IPS DF 6.9 (cell line): ENCODE measurements at regions not wholly inside any gene's neighbourhood (a gene's known extent, or its start where the extent isn't known, plus 50 kb on each side); places are given as distances from the start of the nearest gene placed in this dataset.
"Not testable (repeated sequence)": the region's sequence is repeated elsewhere in the genome, so short reads cannot be mapped to it uniquely, and the experiment has no call there.

ENCODE experiments used
- DNase-seq: peaks from one replicate; pipeline ENCODE4 v3.0.0-alpha.2; 2013; ENCODE audit warnings: low read depth, low spot score
- H3K27ac ChIP-seq: one replicate; pipeline ENCODE4 v1.5.1; 2013; ENCODE audit warnings: low read length, control low read depth
- H3K27me3 ChIP-seq: 2 replicates; pipeline ENCODE4 v1.6.1; 2013; ENCODE audit warnings: mild to moderate bottlenecking, low read length; ENCODE audit not compliant: control insufficient read depth, insufficient read depth
- H3K36me3 ChIP-seq: 2 replicates; pipeline ENCODE4 v1.6.1; 2013; ENCODE audit warnings: low read length; ENCODE audit not compliant: control insufficient read depth, insufficient read depth
- H3K4me1 ChIP-seq: 2 replicates; pipeline ENCODE4 v1.6.1; 2013; ENCODE audit warnings: low read length; ENCODE audit not compliant: control insufficient read depth, insufficient read depth
- H3K4me3 ChIP-seq: 2 replicates; pipeline ENCODE4 v1.5.1; 2013; ENCODE audit warnings: mild to moderate bottlenecking, low read length
- H3K9me3 ChIP-seq: 2 replicates; pipeline ENCODE4 v1.6.1; 2013; ENCODE audit warnings: low read length, inconsistent platforms; ENCODE audit not compliant: control insufficient read depth, insufficient read depth
- WGBS: extraction: QIAGEN DNeasy Blood & Tissue Kit; methylation state at CpG from one replicate; pipeline ENCODE4 v1.1.7; 2013; ENCODE audit warnings: mixed read lengths, missing lambda C conversion rate; ENCODE audit not compliant: insufficient read length, insufficient coverage; 5-methylcytosine and 5-hydroxymethylcytosine counted together

DNA sequence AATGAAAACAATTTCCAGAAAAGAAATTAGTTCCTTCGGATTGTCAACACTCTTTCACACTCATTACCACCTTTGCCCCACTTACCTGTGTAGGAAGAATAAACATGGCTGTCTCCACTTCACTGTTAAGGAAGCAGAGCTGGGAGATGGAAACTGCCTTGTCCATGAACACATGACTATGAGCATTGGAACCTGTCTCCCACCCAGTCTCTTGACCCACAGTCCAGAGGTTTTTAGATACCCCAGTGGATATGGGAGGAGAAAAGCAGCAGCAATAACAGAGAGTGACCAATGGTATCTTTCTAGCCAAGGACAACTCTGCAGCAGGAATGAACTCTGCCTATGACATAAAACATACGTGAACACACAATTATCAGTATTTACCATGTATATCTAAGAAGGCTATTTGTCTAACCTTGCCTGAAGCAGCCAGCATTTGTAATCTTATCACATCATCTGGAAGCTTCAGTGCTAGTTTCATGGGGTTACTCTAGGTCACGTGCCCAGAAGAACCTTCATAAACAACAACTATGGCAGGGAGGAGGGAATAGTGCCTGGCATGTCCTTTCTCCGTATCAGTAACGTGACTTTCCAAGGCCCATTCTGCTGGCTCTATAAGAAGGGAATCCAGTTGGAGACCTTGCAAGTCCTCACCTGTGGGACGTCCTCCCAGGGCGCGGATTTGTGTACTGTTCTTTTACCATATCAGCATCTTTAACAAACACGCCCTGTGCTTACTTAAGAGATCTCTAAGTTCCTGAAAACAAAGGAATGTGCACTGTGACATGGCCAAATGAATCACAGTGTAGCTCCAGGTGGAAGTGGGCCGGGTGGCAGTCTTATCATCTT is 221.8 kb upstream of the UBL3 start:
- H3K36me3 ChIP-seq = no peaks in the 10 kb centered on the region
- no peaks in the 10 kb centered on the region for H3K27me3 ChIP-seq
- H3K9me3 ChIP-seq = no peaks in the 10 kb centered on the region
- H3K4me1 ChIP-seq = no peaks in the 10 kb centered on the region
- DNase-seq = no peak
- no peak overlapping the region for H3K27ac ChIP-seq
- no peak overlapping the region for H3K4me3 ChIP-seq
- WGBS = no CpG with 5 or more reads among the region's 10 CpGs

DNA sequence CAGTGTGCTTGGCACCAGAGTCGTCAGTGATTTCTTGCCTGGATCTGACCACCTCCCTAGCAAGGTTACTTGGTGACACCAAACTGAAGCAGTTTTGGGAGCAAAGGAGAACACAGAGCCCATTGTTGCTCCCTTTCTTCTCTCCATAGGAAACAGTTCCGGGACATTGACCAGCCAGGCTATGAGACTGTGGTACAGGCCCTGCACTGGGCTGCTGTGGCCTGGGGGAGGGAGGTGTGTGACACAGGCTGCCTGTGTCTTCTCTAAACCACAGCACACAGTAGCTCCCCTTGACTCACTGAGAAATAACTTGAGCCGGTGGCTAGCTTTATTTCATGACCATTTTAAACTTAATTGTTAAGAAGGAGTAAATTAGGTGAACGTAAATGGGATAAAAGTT is 214.8 kb upstream of the UBL3 start:
- 100% methylated on average over 1 of the region's 4 CpGs for WGBS
- no peak overlapping the region for H3K27ac ChIP-seq
- H3K9me3 ChIP-seq = no peaks in the 10 kb centered on the region
- no peak overlapping the region for H3K4me3 ChIP-seq
- no peak for DNase-seq
- no peaks in the 10 kb centered on the region for H3K27me3 ChIP-seq
- no peaks in the 10 kb centered on the region for H3K36me3 ChIP-seq
- H3K4me1 ChIP-seq = no peaks in the 10 kb centered on the region

DNA sequence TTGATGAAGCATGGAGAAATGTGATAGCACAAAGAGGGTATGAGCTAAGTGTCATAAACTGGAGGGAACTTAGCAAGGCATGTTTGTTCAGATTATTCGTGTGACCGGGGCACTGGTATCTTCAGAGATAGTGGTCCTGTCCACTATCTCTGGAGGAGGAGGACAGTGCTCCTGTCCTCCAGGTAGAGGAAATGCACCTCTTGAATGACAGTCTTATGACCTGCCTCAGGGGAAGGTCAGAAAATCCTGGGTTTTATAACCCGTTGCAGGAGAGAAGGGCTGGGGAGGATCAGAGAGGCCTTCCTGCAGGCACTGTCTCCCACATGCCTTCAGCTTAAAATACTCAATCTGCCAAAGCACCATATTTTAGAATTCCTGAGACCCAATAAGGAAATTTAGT is 213.5 kb upstream of the UBL3 start:
- Histone ChIP-seq H3K36me3 (no peaks in the 10 kb centered on the region), H3K4me3 (no peak overlapping the region), H3K27me3 (no peaks in the 10 kb centered on the region), H3K9me3 (no peaks in the 10 kb centered on the region), H3K27ac (no peak overlapping the region), H3K4me1 (no peaks in the 10 kb centered on the region)
- no peak for DNase-seq
- WGBS = no CpG with 5 or more reads among the region's 3 CpGs

DNA sequence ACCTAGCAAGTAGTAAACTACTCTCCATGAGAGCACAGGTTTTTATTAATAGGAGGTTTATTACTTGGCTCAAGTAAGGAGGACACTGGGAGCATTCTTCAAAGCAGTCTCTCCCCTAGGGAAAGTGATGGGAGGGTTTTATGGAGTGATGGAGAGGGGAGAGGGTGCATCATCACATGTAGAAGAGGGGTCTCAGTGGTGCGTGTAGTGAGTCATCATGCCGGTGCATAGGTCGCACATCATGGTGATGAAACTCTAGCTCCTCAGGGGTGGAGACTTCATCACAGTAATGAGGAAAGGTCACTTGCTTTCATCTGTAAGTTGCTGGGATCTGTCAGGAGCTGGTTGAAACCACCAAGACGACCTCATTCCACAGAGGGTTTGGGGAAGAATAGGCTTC is 210.8 kb upstream of the UBL3 start:
- Histone ChIP-seq H3K4me3 (no peak overlapping the region), H3K36me3 (no peaks in the 10 kb centered on the region), H3K9me3 (no peaks in the 10 kb centered on the region), H3K4me1 (no peaks in the 10 kb centered on the region), H3K27me3 (no peaks in the 10 kb centered on the region), H3K27ac (no peak overlapping the region)
- no CpG with 5 or more reads among the region's 4 CpGs for WGBS
- DNase-seq = no peak

DNA sequence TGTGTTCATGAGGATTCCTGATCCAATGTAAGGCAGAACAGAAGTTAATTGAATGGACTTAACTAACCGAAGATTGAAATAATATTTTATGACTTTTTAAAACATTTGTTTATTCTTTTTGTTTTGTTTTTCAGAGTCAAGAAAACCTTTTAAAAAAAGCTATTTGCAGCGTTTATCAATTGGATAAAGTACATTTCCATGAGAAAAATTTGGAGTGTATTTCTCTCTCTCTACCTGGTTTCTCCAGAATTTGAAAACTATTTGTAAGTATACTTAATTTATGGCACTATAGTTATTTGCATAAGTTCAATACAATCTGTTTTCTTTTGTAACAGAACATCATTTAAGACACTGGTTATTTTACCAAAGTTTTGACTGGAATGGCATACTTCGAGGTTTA is 208.0 kb upstream of the UBL3 start:
- Histone ChIP-seq H3K36me3 (no peaks in the 10 kb centered on the region), H3K27me3 (no peaks in the 10 kb centered on the region), H3K27ac (no peak overlapping the region), H3K4me1 (no peaks in the 10 kb centered on the region), H3K4me3 (no peak overlapping the region), H3K9me3 (no peaks in the 10 kb centered on the region)
- no peak for DNase-seq
- no CpG with 5 or more reads among the region's 3 CpGs for WGBS

DNA sequence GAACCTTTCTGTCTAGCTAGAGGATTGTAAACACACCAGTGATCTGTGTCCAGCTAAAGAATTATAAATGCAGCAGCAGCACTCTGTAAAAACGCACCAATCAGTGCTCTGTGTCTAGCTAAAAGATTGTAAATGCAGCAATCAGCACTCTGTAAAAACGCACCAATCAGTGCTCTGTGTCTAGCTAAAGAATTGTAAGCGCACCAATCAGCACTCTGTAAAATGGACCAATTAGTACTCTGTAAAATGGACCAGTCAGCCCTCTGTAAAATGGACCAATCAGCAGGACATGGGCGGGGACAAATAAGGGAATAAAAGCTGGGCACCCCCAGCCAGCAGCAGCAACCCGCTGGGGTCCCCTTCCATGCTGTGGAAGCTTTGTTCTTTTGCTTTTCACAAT is 204.1 kb upstream of the UBL3 start:
- WGBS = no CpG with 5 or more reads among the region's 5 CpGs
- H3K4me3 ChIP-seq, H3K36me3 ChIP-seq, H3K27ac ChIP-seq, DNase-seq, H3K4me1 ChIP-seq, H3K27me3 ChIP-seq, H3K9me3 ChIP-seq: not testable (repeated sequence)

DNA sequence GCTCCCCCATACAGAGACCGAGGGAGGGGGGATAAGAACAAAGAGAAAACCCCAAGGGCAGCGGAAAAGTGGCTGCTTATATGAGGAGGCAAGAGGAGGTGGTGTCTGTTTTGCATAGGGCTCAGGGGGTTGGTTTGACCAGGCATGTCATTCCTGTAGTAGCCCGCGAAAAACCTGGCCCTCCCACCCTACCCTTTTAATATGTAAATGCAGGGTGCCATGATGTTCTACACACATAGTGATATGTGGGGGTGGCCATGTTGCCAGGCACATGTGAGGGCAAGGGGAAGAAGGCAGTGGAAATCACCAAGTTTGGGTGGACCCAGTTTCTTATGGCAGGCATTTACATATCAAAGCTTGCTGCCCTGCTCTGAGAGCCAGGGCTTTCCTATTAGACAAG is 203.5 kb upstream of the UBL3 start:
- Histone ChIP-seq H3K4me3 (no peak overlapping the region), H3K27ac (no peak overlapping the region), H3K36me3 (no peaks in the 10 kb centered on the region), H3K9me3 (no peaks in the 10 kb centered on the region), H3K27me3 (no peaks in the 10 kb centered on the region), H3K4me1 (0 out of 2 replicates have a peak, but pooled peaks cover 1% of the 10 kb centered on the region)
- DNase-seq = no peak
- no CpG with 5 or more reads among the region's 4 CpGs for WGBS

DNA sequence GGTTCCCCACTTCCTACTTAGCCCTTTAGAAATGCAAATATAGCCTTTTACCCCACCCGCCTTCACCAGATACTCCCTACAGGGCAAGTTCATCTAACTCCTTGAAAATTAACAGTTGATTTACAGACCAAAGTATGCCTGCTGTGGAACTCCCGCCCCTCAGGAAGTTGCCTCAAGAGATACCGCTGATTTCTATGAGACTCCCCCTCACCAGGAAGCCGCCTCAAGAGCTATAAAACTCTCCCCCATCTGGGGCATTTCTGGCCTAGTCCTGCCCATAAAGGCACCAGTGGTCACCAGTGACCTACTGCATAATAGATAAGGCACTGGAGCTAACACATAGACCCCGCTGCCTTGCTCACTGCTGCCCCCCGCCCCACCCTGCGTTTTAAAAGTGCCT is 201.7 kb upstream of the UBL3 start:
- 0 out of 2 replicates have a peak, but pooled peaks cover 3% of the 10 kb centered on the region for H3K4me1 ChIP-seq
- WGBS = no CpG with 5 or more reads among the region's 7 CpGs
- DNase-seq = no peak
- no peaks in the 10 kb centered on the region for H3K27me3 ChIP-seq
- H3K27ac ChIP-seq = no peak overlapping the region
- no peak overlapping the region for H3K4me3 ChIP-seq
- H3K9me3 ChIP-seq = no peaks in the 10 kb centered on the region
- no peaks in the 10 kb centered on the region for H3K36me3 ChIP-seq

DNA sequence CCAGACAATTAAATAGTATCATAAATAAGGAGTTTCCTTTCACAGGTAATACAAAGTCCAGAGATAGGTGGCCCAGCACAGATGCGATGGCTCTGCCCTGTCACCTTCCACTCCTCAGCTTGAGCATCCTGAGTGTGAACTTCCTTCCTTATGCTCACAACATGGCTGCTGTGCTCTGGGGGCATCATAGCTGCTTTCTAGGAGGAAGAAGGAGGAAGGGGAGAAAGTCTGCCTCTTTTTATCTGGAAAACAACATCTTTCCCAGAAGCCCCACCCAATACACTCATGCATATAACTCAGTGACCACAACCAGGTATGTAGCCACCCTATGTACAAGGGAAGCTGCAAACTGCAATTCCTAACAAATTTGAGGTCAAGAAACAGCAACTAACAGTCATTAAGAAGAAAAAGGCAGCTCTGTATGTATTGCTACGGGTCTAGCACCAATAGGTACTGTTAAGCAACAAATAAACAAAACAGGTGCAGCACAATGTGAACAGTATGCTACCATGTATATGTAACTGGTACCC is 201.2 kb upstream of the UBL3 start:
- no CpG with 5 or more reads among the region's 2 CpGs for WGBS
- Histone ChIP-seq H3K27ac (no peak overlapping the region), H3K9me3 (no peaks in the 10 kb centered on the region), H3K4me3 (no peak overlapping the region), H3K4me1 (0 out of 2 replicates have a peak, but pooled peaks cover 3% of the 10 kb centered on the region), H3K36me3 (no peaks in the 10 kb centered on the region), H3K27me3 (no peaks in the 10 kb centered on the region)
- DNase-seq = no peak

DNA sequence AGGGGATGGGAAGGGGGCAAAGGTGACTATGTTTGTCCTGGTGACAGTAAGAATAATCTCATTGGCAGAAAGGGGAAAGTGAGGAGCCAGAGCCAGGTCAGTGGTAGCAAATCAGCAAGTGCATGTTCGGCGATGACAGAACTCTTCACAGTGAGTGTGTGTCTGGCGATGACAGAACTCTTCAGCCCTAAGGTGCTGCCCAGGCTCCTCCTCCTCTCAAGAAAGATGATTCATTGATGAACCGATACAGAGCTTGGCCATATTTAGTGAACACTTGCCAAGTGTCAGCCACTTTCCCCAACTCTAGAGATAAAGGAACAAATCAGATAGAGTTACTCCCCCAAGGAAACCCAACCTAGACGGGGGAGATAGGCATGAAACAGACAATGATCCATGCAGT is 199.3 kb upstream of the UBL3 start:
- H3K9me3 ChIP-seq = no peaks in the 10 kb centered on the region
- no peaks in the 10 kb centered on the region for H3K27me3 ChIP-seq
- no peaks in the 10 kb centered on the region for H3K36me3 ChIP-seq
- no peak overlapping the region for H3K4me3 ChIP-seq
- H3K4me1 ChIP-seq = 0 out of 2 replicates have a peak, but pooled peaks cover 3% of the 10 kb centered on the region
- DNase-seq = no peak
- no CpG with 5 or more reads among the region's 5 CpGs for WGBS
- no peak overlapping the region for H3K27ac ChIP-seq
